ENCODE measurements at regions not wholly inside any gene's neighbourhood (a gene's known extent, or its start where the extent isn't known, plus 50 kb on each side); places are given as distances from the start of the nearest gene placed in this dataset.

DNA sequence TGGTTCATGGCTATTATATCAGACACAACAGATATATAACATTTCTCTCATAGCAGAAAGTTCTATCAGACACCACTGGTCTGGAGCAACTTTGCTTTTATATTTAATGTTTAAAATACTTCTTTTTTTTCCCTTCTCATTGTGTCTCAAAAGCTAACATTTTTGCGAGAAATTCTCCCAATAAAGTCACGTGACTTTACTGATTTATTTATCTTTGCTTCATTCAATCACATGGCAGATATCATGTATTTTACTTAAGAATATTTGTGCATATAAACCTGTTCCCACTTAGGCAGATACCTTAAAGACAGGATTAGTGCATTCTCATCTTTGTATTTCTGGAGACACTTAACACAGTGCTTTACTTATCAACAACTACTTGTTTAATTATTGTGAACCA, 1093.1 kb upstream of the LRRN3 start:
- TF ChIP-seq, protein P1, sequence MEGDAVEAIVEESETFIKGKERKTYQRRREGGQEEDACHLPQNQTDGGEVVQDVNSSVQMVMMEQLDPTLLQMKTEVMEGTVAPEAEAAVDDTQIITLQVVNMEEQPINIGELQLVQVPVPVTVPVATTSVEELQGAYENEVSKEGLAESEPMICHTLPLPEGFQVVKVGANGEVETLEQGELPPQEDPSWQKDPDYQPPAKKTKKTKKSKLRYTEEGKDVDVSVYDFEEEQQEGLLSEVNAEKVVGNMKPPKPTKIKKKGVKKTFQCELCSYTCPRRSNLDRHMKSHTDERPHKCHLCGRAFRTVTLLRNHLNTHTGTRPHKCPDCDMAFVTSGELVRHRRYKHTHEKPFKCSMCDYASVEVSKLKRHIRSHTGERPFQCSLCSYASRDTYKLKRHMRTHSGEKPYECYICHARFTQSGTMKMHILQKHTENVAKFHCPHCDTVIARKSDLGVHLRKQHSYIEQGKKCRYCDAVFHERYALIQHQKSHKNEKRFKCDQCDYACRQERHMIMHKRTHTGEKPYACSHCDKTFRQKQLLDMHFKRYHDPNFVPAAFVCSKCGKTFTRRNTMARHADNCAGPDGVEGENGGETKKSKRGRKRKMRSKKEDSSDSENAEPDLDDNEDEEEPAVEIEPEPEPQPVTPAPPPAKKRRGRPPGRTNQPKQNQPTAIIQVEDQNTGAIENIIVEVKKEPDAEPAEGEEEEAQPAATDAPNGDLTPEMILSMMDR (IDR thresholded peaks at IDR 0.05): no peak
- TF ChIP-seq EP300 (IDR thresholded peaks at IDR 0.05): no peak

Measured in esophagus muscularis mucosa (tissue), 3 donors.